Nucleus accumbens (tissue), 56 donors: ENCODE measurements at regions not wholly inside any gene's neighbourhood (a gene's known extent, or its start where the extent isn't known, plus 50 kb on each side); places are given as distances from the start of the nearest gene placed in this dataset.

Experiments used
- DNase-seq, 56 donors: peaks; one replicate each; lab custom pipeline; 2025; lab: John Stamatoyannopoulos, UW

DNA sequence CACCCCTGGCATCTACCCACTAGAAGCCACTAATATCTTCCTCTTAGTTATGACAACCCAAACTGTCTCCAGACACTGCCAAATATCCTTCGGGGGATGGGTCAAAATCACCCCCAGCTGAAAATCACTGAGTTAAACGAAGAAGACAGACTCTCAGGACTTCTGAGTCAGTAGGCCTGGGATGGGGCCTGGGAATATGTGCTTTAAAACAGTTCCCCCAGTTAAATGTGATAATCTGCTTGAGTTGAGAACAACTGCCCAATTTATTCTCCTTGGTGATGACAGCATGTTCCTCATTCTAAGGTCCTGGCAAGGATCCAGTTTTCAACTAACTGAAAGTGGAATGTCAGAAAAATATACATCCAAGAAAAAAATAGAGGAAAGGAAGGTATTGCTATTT, 52.4 kb downstream of the CBLL2 start:
- DNase-seq: no peak

DNA sequence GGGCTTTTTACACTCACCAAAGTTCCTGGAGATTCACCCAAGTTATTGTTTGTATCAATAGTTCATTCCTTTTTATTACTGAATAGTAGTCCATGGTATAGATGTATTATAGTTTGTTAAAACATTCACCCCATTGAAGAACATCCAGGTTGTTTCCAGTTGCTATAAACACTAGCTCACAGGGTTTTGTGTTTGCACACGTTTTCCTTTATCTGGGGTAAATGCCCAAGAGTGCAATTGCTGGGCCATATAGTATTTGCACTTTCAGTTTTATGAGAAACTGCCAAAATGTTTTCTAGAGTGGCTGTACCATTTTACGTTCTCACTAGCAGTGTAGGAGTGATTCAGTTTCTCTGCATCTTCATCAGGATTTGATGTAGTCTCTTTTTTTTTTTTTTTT, 57.1 kb downstream of the CBLL2 start:
- no peak for DNase-seq

DNA sequence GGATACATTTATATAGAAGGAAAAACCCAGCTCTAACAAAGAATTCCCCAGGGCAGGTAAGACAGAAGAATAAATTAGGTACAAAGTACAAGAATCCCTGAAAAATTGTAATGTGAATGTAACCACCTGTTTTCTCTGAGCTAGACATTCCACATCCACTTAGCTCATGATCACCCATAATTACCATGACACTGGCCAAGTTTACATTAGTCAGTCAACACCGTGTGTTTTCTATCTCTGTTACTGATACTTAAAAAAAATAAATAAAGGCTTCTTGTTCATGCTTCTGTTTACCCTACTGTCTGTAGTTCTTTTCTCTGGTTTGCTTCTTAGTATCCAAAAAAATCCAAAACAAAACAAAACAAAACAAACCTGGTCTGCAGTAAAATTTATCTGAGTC, 66.0 kb downstream of the CBLL2 start:
- no peak for DNase-seq

DNA sequence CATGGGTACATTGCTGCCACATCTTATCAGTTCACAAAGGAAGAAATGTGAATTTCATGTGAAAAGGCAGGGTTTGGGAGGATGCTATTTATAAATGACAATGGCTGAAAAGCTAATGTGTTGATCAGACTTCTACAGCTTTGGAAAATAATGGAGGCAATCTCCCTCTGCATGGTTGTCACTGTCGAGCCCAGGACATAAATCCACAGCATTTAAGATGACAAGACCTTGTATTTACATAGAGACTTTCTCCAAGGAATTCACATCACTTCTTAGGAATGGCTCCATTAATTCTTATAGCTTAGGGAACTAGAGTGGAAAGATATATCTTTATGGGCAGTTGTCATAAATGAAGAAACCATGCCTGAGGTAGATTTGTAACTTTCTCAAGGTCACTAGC, 66.7 kb downstream of the CBLL2 start:
- DNase-seq: no peak

DNA sequence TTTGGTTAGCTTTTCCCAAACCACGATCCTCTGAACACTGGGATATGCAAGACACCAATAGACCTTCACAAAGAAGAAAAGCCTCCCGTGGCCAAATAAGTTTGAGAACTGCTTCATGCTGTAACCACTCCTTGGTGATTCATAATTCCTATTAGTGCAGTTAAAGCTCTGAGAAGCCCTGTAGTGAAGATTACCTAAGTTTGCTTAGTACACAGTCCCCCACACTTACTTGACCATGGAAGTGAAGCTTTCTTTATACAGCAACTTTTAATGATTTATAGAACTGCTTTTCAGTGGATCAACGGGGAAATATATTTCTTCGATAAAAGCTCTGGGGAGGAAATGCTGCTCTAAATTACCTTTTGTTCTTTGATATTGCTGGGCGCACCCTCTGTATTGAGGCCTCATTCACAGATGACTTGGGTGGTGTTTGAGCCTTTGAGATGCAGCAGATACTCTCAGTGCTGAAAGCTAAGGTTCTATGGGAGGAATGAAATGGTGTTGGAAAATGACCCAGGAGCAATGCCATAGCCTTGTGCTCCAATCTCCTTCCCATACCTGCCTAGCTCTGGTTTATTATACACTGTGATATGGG, 67.4 kb downstream of the CBLL2 start:
- no peak for DNase-seq

DNA sequence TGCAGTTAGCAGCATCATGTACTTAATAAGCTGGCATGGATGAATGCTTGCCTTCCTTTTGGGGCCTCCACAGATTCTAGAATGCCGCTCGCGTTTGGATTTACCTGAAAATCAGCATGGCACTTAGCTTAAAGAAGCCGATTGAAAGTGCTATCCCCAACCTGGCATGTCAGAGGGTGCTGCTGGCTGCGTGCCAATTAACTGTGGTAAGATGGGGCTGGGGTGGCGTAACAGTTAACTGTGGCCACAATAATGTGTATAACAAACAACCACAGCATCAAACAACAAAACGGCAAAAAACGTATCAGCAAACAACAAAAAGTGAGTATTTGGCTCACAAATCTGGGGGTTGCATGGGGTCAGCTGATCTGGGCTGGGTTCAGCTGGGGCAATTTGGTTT, 70.5 kb downstream of the CBLL2 start:
- no peak for DNase-seq

DNA sequence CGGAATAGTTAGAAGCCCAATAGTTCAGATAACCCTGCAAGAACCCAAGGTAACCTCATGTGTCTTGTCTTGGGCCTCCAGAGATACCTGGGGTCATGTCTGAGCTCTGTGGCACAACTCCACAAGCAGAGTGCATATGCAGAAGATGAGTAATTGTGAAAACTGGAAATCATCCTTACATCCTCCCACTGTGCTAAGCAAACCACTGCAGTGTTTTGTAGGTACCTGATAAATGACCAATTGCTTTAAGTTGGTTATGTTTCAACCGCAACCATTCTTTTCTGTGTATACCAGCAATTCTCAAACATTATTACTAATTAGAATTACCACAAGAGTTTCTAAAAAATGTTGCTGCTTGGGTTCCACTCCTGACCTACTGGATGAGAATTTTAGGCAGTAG, 73.2 kb downstream of the CBLL2 start:
- no peak for DNase-seq

DNA sequence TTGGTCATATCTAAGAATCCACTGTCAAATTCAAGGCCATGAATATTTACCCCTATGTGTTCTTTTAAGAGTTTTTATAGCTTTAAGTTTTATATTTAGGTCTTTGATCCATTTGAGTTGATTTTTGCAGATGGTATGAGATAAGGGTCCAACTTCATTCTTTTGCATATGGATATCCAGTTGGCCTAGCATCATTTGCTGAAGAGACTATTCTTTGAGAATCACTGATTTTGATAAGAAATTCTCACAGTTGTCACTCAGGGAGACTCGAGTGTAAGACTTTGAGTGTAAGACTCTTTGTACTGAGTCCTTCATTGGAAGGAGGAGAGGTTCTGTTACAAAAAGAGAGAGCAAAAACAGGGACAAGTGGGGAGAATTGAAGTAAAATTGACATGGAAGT, 74.8 kb downstream of the CBLL2 start:
- DNase-seq: no peak

DNA sequence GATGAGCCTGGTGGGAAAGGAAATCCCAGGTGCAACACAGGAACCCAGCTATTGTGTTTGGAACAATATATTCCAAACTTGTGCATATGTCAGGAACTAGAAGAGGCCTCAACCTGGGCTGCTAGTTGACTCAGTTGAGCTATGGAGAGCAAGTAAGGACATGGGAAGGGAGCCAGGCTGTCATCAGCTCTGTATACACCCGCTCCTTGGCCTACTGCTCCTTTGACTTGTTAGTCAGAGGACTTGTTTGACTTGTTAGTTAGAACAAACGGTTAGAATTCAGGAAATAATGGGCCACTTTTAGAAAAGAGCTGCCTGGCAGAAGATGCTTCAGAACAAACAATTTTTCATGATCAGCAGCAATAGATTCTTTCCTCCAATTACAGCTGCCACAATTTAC, 76.4 kb downstream of the CBLL2 start:
- DNase-seq: no peak

DNA sequence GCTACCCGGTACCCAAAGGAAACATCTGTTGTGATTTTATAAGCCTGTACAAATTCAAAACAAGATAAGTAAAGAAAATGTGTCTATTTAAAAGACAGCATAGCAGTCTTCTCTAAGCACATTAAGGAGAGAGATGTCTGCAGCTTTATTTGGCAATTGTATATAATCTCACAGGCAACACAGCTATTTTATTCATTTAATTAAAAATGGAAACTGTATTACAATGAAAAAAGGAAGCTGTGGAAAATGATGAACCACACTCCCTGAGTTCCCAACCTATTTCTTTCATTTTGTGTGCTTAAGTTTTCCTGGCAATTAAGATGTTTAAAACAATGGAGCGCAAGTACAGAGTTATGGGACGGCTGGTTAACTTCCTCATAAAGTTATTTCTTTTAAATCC, 78.4 kb downstream of the CBLL2 start:
- DNase-seq: no peak

DNA sequence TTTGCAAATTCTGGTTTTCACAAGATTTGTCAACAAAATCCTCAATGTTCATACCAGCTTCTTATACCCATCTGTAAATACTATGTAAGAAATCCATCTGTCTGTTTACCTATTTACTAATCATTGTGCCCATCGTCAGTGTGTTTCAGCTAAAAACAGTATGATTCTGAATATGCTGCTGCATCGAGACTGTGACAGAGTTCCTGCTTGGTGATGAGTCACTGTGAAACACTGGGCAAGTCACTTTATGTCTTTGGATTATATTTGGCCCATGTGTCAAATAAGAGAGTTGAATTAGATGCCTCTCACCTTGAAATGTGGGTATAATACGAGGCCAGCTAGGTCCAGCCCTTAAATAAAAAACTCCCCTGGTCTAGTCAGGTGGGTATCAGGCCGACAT, 79.3 kb downstream of the CBLL2 start:
- DNase-seq: no peak

DNA sequence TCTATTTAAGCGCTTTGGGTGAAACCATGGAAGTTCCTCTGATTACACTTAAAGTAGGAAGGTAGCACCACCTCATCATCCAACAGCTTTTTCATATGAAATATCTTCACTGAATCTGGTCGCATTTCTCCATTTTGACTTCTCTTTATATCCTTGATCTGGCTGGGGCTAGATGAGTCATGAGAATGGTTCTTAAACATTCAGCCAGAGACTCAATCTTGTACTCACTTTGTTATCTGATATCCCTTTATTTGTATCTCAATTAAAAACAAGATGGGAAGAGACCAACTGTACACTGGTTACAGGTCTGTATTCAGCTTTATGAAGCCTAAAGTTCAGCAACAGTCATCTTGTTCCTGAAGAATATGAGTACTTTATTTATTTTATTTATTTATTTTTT, 84.9 kb downstream of the CBLL2 start:
- DNase-seq: no peak

DNA sequence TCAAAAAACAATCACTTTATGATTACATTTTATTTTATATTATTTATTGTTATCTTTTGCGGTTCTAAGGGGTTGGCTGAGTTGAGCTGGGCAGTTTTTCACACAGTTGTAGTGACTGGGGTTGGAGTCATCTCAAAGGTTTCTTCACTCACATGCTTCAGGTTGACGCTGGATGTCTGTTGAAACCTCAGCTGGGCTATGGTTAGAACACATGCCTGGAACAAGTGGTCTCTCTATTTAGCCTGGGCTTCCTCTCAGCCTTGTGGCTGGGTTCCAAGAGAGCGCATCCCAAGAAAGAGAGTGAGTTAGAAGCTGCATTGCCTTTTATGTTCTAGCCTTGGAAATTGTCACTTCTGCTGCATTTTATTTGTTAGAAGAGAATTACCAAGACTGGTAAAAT, 87.4 kb downstream of the CBLL2 start:
- peak in 1 of 56 donors; percentile 0 for DNase-seq

DNA sequence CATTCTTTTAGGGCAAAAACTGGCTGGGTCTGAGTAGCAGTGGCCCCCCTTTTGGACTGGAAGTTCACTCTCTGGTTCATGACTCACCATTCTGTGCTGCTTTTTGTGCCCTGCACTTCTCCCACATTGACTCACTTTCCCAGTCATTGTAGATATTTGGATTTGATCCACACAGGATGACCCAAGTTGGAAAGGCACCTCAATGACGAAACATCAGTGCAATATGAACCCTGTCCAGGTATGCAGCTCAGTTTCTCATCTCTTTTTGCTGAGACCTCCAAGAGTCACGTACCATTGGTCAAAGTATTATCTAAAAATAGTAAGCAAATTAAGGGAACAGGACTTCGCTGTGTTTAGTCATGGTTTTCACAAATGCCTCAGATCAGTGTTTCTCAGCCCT, 92.7 kb downstream of the CBLL2 start:
- no peak for DNase-seq

DNA sequence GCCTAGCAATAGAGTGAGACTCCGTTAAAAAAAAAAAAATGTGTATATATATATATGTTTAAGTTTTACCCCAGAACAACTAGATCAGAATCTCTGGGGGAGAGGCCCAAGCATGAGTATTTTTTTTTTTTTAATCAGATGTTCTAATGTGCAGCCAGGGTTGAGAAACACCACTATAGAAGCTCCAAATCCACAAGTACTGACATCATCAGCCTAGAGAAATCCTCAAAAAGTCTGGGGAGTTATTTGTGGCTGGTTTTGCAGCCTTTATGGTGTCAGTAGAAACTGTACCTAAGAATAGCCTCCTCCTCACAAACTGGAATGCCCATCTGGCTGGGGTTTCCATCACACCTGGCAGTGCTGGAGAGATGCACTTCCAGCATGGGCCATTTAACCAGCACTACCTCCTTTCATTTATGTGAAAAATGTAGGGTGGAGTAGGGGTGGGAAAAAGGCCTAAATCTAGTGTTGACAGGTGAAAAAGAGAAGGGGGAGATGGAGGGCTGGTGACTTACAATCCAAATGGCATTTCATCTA, 93.5 kb downstream of the CBLL2 start:
- no peak for DNase-seq

DNA sequence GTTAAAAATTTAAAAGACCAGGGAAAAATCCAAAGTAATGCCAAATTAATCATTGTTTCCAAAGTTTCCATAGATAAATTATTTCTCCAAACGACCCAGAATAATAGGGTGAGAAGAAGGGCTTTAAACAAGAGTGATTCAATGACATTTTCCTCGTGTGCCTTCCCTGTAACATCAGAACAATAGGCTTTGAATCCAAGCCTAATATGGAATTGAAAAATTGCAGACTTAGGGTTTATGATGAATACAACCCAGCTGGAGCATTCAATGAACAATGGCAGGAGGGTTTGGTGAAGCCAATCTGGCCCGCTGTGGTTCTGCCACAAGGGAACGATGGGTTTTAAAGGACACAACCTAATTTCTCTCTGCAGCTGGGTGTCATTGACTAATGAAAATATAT, 94.2 kb downstream of the CBLL2 start:
- no peak for DNase-seq

DNA sequence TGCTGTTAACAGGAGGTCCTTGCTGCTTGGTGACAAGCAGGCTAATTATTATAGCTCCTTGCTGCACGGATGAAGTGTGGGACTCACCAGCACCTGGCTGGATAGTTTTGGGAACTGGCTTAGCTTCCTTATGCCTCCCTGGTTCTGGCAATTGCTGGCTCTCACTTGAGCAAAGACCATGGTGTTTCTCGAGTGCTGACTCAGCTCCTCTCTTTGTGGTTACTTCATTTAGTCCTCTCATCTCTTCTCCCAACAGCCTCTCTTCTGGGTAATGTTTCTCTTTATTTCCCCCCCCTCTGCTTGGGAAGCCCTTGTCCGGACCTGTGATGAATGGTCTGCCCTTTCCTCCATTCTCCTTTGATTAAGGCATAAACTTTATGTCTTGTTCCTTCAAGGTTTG, 100.4 kb downstream of the CBLL2 start:
- DNase-seq: no peak

DNA sequence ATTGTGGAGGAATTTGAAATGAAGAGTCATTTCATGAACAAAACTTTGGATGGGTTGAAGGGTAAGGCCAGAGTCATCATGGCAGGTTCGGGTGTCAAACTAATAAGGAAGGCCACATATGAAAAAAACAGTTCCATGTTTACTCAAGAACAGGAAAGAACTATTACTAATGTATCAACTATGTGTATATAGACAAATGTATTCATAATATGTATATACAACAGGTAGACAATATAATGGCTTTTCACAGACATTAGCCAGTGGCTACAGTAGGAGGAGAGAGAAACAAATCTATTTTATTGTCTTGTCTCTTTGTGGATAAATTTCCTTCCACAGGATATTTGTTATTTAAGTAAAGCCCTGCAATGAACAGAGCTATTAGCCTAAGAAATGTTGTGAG, 101.1 kb downstream of the CBLL2 start:
- DNase-seq: no peak

DNA sequence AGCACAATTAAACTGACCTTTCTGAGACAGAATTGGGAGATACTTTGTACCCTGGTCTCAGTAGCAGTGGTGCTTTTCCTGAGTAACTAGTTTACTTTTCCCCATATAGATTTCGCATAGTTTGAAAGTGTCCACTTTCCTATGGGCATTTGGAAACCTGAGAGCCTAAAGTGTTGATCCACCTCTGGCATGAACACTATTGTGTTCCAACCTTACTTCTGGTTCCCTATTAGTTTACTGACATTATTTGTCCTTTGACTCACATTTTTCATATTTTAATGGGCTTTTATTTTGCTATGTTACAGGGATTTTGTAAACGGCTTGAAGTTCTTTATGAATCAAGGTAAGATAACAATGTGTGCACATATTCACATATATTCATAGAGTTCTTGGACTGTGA, 103.7 kb downstream of the CBLL2 start:
- DNase-seq: no peak

DNA sequence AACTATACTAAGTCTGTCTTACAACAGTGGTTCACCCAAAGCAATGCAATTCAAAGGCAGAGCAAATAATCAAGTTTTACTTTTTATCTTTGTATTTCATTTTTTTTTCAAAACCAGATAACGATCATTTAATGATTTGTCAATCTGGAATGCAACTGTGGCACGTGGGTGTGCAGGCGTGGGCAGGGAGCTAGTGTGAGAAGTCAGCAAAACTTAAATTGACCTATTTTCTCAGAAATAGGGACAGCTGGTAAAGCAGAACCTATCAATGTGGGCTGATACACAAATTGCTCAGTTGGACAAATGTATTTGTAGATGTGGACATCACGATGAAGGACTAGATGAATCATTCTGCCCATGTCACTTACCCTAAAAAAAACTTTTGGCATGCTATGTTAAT, 105.6 kb downstream of the CBLL2 start:
- peak in 3 of 56 donors; percentile 2 to 16 (median 4) for DNase-seq

DNA sequence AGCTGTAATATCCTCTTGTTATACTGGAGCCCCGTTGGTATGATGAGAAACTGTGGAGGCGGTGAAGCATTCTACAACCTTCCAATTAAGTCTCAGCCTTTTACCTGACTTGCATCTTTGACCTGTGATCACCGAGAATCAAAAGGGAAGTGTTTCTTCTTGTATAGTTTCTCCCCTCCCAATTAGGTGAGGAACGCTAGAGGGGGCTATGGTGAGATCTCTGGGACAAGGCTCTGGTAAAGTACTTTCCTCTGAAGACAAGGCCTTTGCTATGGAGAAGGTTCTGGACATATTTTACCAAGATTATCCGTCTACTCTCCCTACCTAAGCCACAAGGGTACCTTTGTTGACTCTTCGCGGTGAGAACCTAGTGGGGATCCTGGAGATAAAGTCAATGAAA, 111.3 kb downstream of the CBLL2 start:
- DNase-seq: no peak

DNA sequence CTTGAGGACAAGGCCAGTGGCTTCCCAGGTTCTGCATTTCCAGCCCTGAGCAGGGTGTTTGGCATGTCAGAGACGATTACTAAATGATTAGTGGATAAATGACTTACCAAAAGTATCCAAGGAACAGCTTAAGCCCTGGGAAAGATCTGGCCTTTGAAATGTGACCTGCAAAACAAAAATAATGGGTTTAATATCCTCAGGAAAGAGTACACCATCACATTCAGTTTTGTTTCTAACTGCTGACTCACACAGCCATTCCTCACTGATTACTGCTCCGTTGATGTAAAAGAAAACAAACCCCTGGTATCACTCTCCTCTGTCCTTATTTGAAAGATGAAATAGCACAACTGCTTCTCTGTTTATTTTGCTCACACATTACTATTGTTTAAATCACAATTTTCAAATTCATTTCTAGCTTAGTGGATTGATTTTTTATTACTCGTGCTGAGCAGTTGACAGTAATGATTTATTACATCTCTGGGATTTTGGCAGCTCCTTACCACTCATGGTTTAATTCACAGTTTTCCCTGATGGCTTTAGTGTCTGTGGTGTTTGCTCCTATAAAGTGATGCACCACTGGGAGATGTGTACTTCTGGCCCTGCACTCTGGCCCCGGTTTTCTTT, 117.0 kb downstream of the CBLL2 start:
- no peak for DNase-seq
